Thymus (tissue), 11 donors: ENCODE measurements at regions not wholly inside any gene's neighbourhood (a gene's known extent, or its start where the extent isn't known, plus 50 kb on each side); places are given as distances from the start of the nearest gene placed in this dataset.
"Not testable (repeated sequence)": the region's sequence is repeated elsewhere in the genome, so short reads cannot be mapped to it uniquely, and the experiment has no call there.

Experiments
- DNase-seq, 9 donors: peaks; one replicate each; pipeline ENCODE4 v3.0.0-alpha.2; 2013; ENCODE audit warnings: low spot score in 9 of 9, low read depth in 6 of 9, missing footprints in 1 of 9
- H3K27ac ChIP-seq, 2 donors: one replicate each; pipeline ENCODE4 v1.5.1; 2013; ENCODE audit warnings: control low read depth in 1 of 2, low read depth in 1 of 2, low read length in 1 of 2, mild to moderate bottlenecking in 1 of 2, moderate library complexity in 1 of 2
- H3K27me3 ChIP-seq, 2 donors: one replicate each; pipeline ENCODE4 v1.5.1; 2013; ENCODE audit warnings: low read length in 1 of 2; ENCODE audit not compliant: control insufficient read depth in 2 of 2, insufficient read depth in 1 of 2
- H3K36me3 ChIP-seq, 2 donors: one replicate each; pipeline ENCODE4 v1.5.1; 2013; ENCODE audit warnings: low read length in 1 of 2, mild to moderate bottlenecking in 1 of 2, moderate library complexity in 1 of 2; ENCODE audit not compliant: control insufficient read depth in 2 of 2, insufficient read depth in 2 of 2
- H3K4me1 ChIP-seq, 2 donors: one replicate each; pipeline ENCODE4 v1.5.1; 2013; ENCODE audit warnings: low read length in 2 of 2; ENCODE audit not compliant: control insufficient read depth in 2 of 2, insufficient read depth in 2 of 2
- H3K4me3 ChIP-seq, 2 donors: one replicate each; pipeline ENCODE4 v1.5.1; 2013; ENCODE audit warnings: low read length in 2 of 2, control low read depth in 1 of 2, mild to moderate bottlenecking in 1 of 2
- H3K9me3 ChIP-seq, 2 donors: one replicate each; pipeline ENCODE4 v1.5.1; 2013; ENCODE audit warnings: low read length in 1 of 2, mild to moderate bottlenecking in 1 of 2; ENCODE audit not compliant: control insufficient read depth in 2 of 2, insufficient read depth in 1 of 2
- WGBS: extraction: QIAGEN DNeasy Blood & Tissue Kit; methylation state at CpG from one replicate; pipeline ENCODE4 v1.1.7; 2013; 5-methylcytosine and 5-hydroxymethylcytosine counted together
- donor health status: healthy.

DNA sequence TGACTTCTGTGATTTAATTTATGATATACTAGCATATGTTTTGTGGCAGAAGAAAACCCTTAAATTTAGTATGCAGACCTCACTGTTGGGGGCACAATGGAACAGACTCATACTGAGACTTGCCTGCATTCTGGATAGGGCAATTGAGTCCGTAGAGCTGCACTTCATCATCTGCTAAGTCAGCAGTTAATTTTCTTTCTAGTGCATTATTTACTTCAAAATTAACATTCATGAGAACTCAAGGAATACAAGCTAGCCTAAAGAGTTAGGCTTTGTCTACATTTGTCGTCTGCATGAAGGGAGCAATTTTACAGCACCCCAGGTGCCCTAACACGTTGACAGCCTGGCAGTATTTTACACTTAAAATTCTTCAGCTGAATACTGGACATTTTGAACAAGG, 345.5 kb downstream of the CHL1 start:
- WGBS = 72% methylated on average over 3 of the region's 3 CpGs
- Histone ChIP-seq H3K9me3 (no peaks in the 10 kb centered on the region), H3K36me3 (no peaks in the 10 kb centered on the region), H3K27me3 (no peaks in the 10 kb centered on the region), H3K4me3 (no peak overlapping the region), H3K27ac (no peak overlapping the region), H3K4me1 (no peaks in the 10 kb centered on the region)
- DNase-seq = no peak

DNA sequence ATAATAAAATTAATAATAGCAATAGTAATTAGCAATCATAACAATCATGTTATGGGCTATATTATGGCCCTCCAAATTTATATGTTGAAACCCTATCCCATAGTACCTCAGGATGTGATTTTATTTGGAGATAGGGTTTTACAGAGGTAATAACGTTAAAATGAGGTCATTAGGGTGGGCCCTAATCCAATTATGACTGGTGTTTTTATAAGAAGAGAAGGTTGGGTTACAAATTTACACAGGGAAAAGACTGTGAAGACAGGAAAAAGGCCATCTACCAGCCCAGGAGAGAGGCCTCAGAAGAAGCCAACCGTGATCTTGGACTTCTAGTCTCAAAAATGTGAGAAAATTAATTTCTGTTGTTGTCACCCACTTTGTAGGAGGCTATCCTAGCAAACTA, 353.1 kb downstream of the CHL1 start:
- H3K4me1 ChIP-seq = no peaks in the 10 kb centered on the region
- no peaks in the 10 kb centered on the region for H3K27me3 ChIP-seq
- WGBS = 80% methylated on average over 2 of the region's 2 CpGs
- H3K4me3 ChIP-seq = no peak overlapping the region
- no peak overlapping the region for H3K27ac ChIP-seq
- no peak for DNase-seq
- H3K36me3 ChIP-seq = no peaks in the 10 kb centered on the region
- no peaks in the 10 kb centered on the region for H3K9me3 ChIP-seq

DNA sequence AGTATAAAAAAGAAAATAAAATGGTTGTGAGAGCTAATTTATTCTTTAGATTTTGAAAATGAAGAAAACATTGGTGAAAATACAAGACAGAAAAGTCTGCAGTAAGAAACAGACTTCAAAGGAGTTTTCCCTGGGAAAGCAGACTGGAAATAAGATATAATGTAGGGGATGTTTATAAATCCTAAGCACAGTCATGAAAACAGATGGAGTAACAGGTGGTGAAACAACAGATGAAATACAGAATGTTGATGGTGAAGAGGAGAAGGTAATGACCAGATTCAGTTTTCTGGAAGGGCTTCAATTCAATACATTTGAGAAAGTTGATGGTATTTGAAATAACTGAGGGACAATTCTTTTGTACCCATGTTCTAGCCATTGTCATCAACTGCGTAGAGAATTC, 353.9 kb downstream of the CHL1 start:
- WGBS = 100% methylated on average over 1 of the region's 1 CpG
- DNase-seq = no peak

DNA sequence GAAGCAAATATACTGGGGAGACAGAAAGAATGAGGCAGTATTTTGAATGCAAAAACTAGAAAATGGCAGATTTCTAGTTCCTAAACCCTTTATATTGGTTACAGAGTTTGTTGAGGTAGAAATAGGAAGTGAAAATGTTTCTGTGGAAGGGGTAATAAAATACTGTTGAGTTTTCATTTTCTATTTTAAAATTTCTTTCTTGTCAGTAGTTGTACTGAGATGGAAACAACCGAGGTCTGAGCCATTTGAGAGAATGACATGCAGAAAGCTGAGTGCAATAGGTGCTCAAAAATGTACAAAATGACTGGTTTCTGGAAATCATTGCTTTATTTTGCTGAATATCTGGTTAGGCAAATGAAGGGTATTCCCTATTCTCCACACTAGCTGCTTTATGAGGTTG, 361.4 kb downstream of the CHL1 start:
- H3K27me3 ChIP-seq = no peaks in the 10 kb centered on the region
- H3K4me1 ChIP-seq = no peaks in the 10 kb centered on the region
- no peak overlapping the region for H3K27ac ChIP-seq
- no peak for DNase-seq
- no peaks in the 10 kb centered on the region for H3K9me3 ChIP-seq
- H3K4me3 ChIP-seq = no peak overlapping the region
- WGBS = 25% methylated on average over 1 of the region's 1 CpG
- no peaks in the 10 kb centered on the region for H3K36me3 ChIP-seq

More for the DNA sequence above, 353.9 kb downstream of the CHL1 start:
- no peak overlapping the region for H3K4me3 ChIP-seq
- no peak overlapping the region for H3K27ac ChIP-seq
- no peaks in the 10 kb centered on the region for H3K9me3 ChIP-seq
- no peaks in the 10 kb centered on the region for H3K36me3 ChIP-seq
- no peaks in the 10 kb centered on the region for H3K27me3 ChIP-seq
- H3K4me1 ChIP-seq = no peaks in the 10 kb centered on the region

DNA sequence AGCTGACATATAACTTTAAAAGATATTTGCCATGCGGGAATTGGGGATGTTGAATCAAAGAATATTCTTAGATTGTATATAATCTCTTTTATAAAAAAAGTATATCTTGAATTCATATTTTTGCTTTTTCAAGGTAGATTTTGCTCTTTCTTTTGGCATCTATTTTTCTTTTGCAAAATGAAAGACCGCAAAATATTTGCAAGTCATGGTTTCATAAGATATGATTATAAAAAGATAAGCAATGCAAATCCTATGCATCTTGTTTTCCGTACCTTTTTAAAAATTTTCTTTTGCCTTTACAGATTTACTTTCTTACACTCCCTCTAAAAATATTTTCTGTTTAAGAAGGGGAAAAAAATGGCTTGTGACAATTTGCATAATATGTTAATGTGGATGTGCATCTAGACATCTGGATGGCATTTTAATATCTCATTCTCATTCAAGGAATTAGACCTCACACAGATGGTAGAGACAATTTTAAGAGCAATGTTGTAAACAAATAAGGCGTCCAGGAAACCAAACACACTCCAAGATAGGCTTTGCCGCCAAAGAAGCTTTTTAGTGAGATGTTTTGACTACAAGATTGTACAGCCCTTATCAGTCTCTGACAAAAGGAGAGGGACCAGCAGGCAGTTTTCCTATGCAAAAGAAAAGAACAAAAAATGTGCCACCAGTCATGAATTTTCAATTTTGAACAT, 371.1 kb downstream of the CHL1 start:
- WGBS = 90% methylated on average over 5 of the region's 5 CpGs
- no peak overlapping the region for H3K27ac ChIP-seq
- H3K4me1 ChIP-seq = no peaks in the 10 kb centered on the region
- DNase-seq = no peak
- H3K9me3 ChIP-seq = no peaks in the 10 kb centered on the region
- H3K4me3 ChIP-seq = no peak overlapping the region
- no peaks in the 10 kb centered on the region for H3K36me3 ChIP-seq
- H3K27me3 ChIP-seq = no peaks in the 10 kb centered on the region

DNA sequence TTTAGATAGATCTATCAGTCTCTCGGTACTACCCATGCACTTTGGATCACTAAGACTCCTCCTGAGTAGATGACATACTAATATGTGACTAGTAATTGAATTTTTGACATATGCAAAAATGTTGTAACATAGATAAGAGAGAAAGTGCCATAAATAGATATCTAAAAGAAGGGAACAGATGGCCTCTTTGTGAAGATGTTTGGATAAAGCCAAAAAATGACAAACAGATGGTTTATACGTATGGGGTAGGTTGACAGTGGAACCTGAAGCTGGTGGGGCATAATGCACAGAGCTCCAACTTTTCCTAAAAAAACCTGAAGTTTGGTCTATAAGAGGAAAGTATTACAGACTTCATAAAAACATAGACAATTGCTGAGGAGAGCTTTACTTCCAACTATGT, 383.0 kb downstream of the CHL1 start:
- H3K27me3 ChIP-seq, H3K9me3 ChIP-seq, H3K27ac ChIP-seq, H3K4me1 ChIP-seq, DNase-seq, H3K4me3 ChIP-seq, H3K36me3 ChIP-seq: not testable (repeated sequence)
- WGBS = 82% methylated on average over 2 of the region's 2 CpGs

DNA sequence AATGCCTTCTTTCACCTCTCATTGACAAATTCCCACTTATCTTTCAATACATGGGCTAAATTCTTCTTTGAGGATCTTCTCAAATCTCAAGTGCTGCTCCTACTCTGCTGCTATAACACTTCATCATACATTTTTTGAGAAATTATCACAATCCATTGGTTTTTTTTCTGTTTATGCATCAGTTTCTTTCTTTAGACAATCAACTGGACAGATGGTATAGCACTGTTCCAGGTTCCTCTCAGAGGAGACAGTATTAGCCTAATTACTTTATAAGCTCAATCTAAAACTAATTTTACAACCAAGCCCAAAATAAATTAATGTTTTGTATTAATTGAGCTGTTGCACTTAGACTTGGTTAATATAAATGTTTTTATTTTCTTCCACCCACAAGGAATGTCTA, 392.5 kb downstream of the CHL1 start:
- not testable (repeated sequence) for DNase-seq, H3K9me3 ChIP-seq, H3K4me3 ChIP-seq, H3K36me3 ChIP-seq, H3K4me1 ChIP-seq, H3K27me3 ChIP-seq, H3K27ac ChIP-seq

DNA sequence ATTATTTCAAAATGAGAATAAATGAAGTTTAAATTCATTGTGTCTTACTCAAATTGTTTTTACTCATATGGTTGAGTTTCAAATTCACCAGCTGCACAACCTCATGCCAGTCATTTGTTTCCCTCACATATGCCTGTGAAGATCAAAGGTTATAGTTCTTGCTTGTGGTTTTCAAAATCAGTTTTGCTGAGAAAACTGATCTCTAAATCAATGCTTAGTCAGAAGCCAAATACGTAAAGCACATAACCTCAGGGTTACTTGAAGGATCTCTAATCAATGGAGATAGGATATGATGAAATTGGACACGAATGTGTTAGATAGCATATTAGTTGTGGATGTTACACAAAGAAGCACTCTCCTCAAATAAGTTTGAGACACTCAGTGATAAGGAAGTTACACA, 400.7 kb downstream of the CHL1 start:
- H3K27me3 ChIP-seq, DNase-seq, H3K36me3 ChIP-seq, H3K27ac ChIP-seq, H3K4me1 ChIP-seq, H3K9me3 ChIP-seq, H3K4me3 ChIP-seq: not testable (repeated sequence)
- WGBS = 68% methylated on average over 2 of the region's 2 CpGs

DNA sequence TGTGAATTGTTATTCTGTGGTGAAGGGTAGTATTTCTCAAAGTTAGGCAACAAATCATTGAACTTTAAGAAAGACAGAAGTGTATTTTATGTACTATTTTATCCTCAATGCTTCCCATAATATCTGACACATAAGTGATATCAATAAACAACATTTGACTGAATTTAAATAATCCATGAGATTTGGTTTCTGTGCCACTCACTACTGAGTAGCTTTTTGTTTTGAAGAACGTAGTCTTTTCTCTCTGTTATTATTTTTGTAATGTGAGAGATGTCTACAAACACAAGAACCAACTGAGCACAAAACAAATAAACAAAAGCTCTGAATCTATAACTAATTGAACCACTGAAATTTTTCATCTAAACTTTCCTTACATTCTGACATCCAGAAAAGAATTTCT, 401.2 kb downstream of the CHL1 start:
- H3K27ac ChIP-seq = not testable (repeated sequence)
- WGBS = 52% methylated on average over 1 of the region's 1 CpG

DNA sequence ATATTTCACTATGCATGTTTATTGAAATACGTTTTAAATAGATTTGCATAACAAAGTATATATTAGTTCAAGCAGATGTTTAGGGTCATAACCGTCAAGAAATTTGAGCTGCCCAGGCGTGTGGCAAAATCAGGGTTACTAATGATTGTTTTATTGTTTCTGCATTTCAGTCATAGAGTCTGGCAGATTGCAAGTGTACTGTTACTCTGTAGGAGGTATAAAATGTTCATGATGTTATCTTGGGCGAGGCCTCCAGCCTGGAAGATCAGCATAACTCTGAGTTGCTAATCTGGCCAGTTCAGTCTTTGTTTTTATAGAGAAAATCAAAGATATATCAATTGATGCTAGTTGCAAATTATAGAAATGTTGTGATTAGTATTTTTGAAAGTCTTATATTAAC, 410.9 kb downstream of the CHL1 start:
- DNase-seq, H3K27ac ChIP-seq, H3K4me3 ChIP-seq, H3K27me3 ChIP-seq, H3K4me1 ChIP-seq, H3K9me3 ChIP-seq, H3K36me3 ChIP-seq: not testable (repeated sequence)
- 80% methylated on average over 4 of the region's 4 CpGs for WGBS

More for the DNA sequence above, 401.2 kb downstream of the CHL1 start:
- not testable (repeated sequence) for H3K4me3 ChIP-seq, DNase-seq, H3K27me3 ChIP-seq, H3K36me3 ChIP-seq, H3K9me3 ChIP-seq, H3K4me1 ChIP-seq
